Adipocyte (in vitro differentiated cells): ENCODE measurements at regions not wholly inside any gene's neighbourhood (a gene's known extent, or its start where the extent isn't known, plus 50 kb on each side); places are given as distances from the start of the nearest gene placed in this dataset.

Experiments
- DNase-seq: peaks from one replicate; pipeline ENCODE4 v3.0.0-alpha.2; 2015; ENCODE audit warnings: low read depth
- H3K27me3 ChIP-seq: replicated peaks from 2 replicates; pipeline ENCODE4 v1.7.0; 2013; ENCODE audit warnings: mild to moderate bottlenecking, low read length, moderate library complexity; ENCODE audit not compliant: control insufficient read depth, insufficient read depth
- H3K36me3 ChIP-seq: 2 replicates; pipeline ENCODE4 v1.7.0; 2013; ENCODE audit warnings: low read length, mild to moderate bottlenecking, moderate library complexity; ENCODE audit not compliant: control insufficient read depth, insufficient read depth, severe bottlenecking
- H3K4me1 ChIP-seq: 2 replicates; pipeline ENCODE4 v1.7.0; 2013; ENCODE audit warnings: mild to moderate bottlenecking, low read length, moderate library complexity; ENCODE audit not compliant: control insufficient read depth, insufficient read depth
- H3K4me3 ChIP-seq: 2 replicates; pipeline ENCODE4 v1.7.0; 2013; ENCODE audit warnings: mild to moderate bottlenecking, low read length, moderate library complexity
- H3K9ac ChIP-seq: 2 replicates; pipeline ENCODE4 v1.7.0; 2013; ENCODE audit warnings: mild to moderate bottlenecking, low read length, moderate library complexity
- H3K9me3 ChIP-seq: 2 replicates; pipeline ENCODE4 v1.7.0; 2013; ENCODE audit warnings: mild to moderate bottlenecking, low read length, moderate library complexity; ENCODE audit not compliant: control insufficient read depth

- Histone ChIP-seq H3K9ac (no peak overlapping the region), H3K36me3 (no peaks in the 10 kb centered on the region), H3K27me3 (no peaks in the 10 kb centered on the region), H3K9me3 (peaks cover 5% of the 10 kb centered on the region), H3K4me1 (no peaks in the 10 kb centered on the region), H3K4me3 (no peak overlapping the region)
- DNase-seq, result no peak
Observed at GRCh38 chr21:20377250-20377649, 621.0 kb upstream of the NCAM2 start.

GRCh38 chr21:20388400-20388799 lies 609.8 kb upstream of the NCAM2 start:
- no peak overlapping the region for H3K4me3 ChIP-seq
- no peaks in the 10 kb centered on the region for H3K4me1 ChIP-seq
- H3K9ac ChIP-seq, result no peak overlapping the region
- H3K36me3 ChIP-seq, result no peaks in the 10 kb centered on the region
- peaks cover 8% of the 10 kb centered on the region for H3K9me3 ChIP-seq
- H3K27me3 ChIP-seq, result no peaks in the 10 kb centered on the region
- DNase-seq, result no peak

- no peak overlapping the region for H3K4me3 ChIP-seq
- H3K27me3 ChIP-seq, result no peaks in the 10 kb centered on the region
- H3K9me3 ChIP-seq, result no peaks in the 10 kb centered on the region
- H3K9ac ChIP-seq, result no peak overlapping the region
- no peaks in the 10 kb centered on the region for H3K4me1 ChIP-seq
- H3K36me3 ChIP-seq, result no peaks in the 10 kb centered on the region
- no peak for DNase-seq
Observed at GRCh38 chr21:20396798-20397197, 601.4 kb upstream of the NCAM2 start.

GRCh38 chr21:20404915-20405314 lies 593.3 kb upstream of the NCAM2 start:
- no peak for DNase-seq
- H3K4me1 ChIP-seq, result no peaks in the 10 kb centered on the region
- H3K9me3 ChIP-seq, result no peaks in the 10 kb centered on the region
- H3K27me3 ChIP-seq, result no peaks in the 10 kb centered on the region
- H3K9ac ChIP-seq, result no peak overlapping the region
- H3K36me3 ChIP-seq, result no peaks in the 10 kb centered on the region
- H3K4me3 ChIP-seq, result no peak overlapping the region

GRCh38 chr21:20418353-20418752 lies 579.9 kb upstream of the NCAM2 start:
- Histone ChIP-seq H3K36me3 (no peaks in the 10 kb centered on the region), H3K9ac (no peak overlapping the region), H3K9me3 (no peaks in the 10 kb centered on the region), H3K4me3 (no peak overlapping the region), H3K4me1 (no peaks in the 10 kb centered on the region), H3K27me3 (no peaks in the 10 kb centered on the region)
- no peak for DNase-seq

- no peak overlapping the region for H3K4me3 ChIP-seq
- no peaks in the 10 kb centered on the region for H3K27me3 ChIP-seq
- H3K36me3 ChIP-seq, result no peaks in the 10 kb centered on the region
- DNase-seq, result no peak
- no peaks in the 10 kb centered on the region for H3K4me1 ChIP-seq
- H3K9me3 ChIP-seq, result no peaks in the 10 kb centered on the region
- H3K9ac ChIP-seq, result no peak overlapping the region
Observed at GRCh38 chr21:20419772-20420171, 578.4 kb upstream of the NCAM2 start.

- no peaks in the 10 kb centered on the region for H3K36me3 ChIP-seq
- DNase-seq, result no peak
- no peaks in the 10 kb centered on the region for H3K27me3 ChIP-seq
- H3K9me3 ChIP-seq, result no peaks in the 10 kb centered on the region
- no peaks in the 10 kb centered on the region for H3K4me1 ChIP-seq
- no peak overlapping the region for H3K4me3 ChIP-seq
- no peak overlapping the region for H3K9ac ChIP-seq
Observed at GRCh38 chr21:20424943-20425342, 573.3 kb upstream of the NCAM2 start.

- Histone ChIP-seq H3K4me1 (no peaks in the 10 kb centered on the region), H3K36me3 (no peaks in the 10 kb centered on the region), H3K4me3 (no peak overlapping the region), H3K27me3 (no peaks in the 10 kb centered on the region), H3K9me3 (no peaks in the 10 kb centered on the region), H3K9ac (no peak overlapping the region)
- no peak for DNase-seq
Observed at GRCh38 chr21:20425856-20426255, 572.4 kb upstream of the NCAM2 start.

GRCh38 chr21:20440338-20440737 lies 557.9 kb upstream of the NCAM2 start:
- no peak overlapping the region for H3K9ac ChIP-seq
- H3K36me3 ChIP-seq, result no peaks in the 10 kb centered on the region
- no peaks in the 10 kb centered on the region for H3K9me3 ChIP-seq
- H3K4me1 ChIP-seq, result peaks cover 1% of the 10 kb centered on the region
- DNase-seq, result no peak
- no peaks in the 10 kb centered on the region for H3K27me3 ChIP-seq
- H3K4me3 ChIP-seq, result no peak overlapping the region

- Histone ChIP-seq H3K9me3 (no peaks in the 10 kb centered on the region), H3K9ac (no peak overlapping the region), H3K36me3 (no peaks in the 10 kb centered on the region), H3K4me1 (peaks cover 7% of the 10 kb centered on the region), H3K4me3 (no peak overlapping the region), H3K27me3 (no peaks in the 10 kb centered on the region)
- no peak for DNase-seq
Observed at GRCh38 chr21:20443558-20444155, 554.6 kb upstream of the NCAM2 start.

GRCh38 chr21:20445971-20446370 lies 552.2 kb upstream of the NCAM2 start:
- no peaks in the 10 kb centered on the region for H3K36me3 ChIP-seq
- no peak overlapping the region for H3K4me3 ChIP-seq
- no peaks in the 10 kb centered on the region for H3K9me3 ChIP-seq
- H3K27me3 ChIP-seq, result no peaks in the 10 kb centered on the region
- peaks cover 7% of the 10 kb centered on the region for H3K4me1 ChIP-seq
- no peak for DNase-seq
- H3K9ac ChIP-seq, result no peak overlapping the region

GRCh38 chr21:20451046-20451445 lies 547.2 kb upstream of the NCAM2 start:
- Histone ChIP-seq H3K9me3 (no peaks in the 10 kb centered on the region), H3K4me1 (peaks cover 2% of the 10 kb centered on the region), H3K9ac (no peak overlapping the region), H3K36me3 (no peaks in the 10 kb centered on the region), H3K4me3 (no peak overlapping the region), H3K27me3 (no peaks in the 10 kb centered on the region)
- DNase-seq, result no peak
